ENCODE measurements at regions not wholly inside any gene's neighbourhood (a gene's known extent, or its start where the extent isn't known, plus 50 kb on each side); places are given as distances from the start of the nearest gene placed in this dataset.

- TF ChIP-seq CHD7 (IDR thresholded peaks at IDR 0.05; ENCODE audit: insufficient replicate concordance, low read length) (no peak), POU5F1 (IDR thresholded peaks at IDR 0.05; ENCODE audit: low read depth, low read length) (no peak), JUN (IDR thresholded peaks at IDR 0.05; ENCODE audit: low read depth, low read length) (no peak), SIRT6 (IDR thresholded peaks at IDR 0.05; ENCODE audit: low read length) (no peak), EZH2 (IDR thresholded peaks at IDR 0.05; ENCODE audit: low read depth, low read length, severe bottlenecking) (no peak), KDM1A (IDR thresholded peaks at IDR 0.05; ENCODE audit: borderline replicate concordance, low read length) (no peak), GABPA (IDR thresholded peaks at IDR 0.05; ENCODE audit: borderline replicate concordance, insufficient read depth, low read length) (no peak), CBX5 (IDR thresholded peaks at IDR 0.05; ENCODE audit: low read depth, low read length) (no peak), CBX8 (IDR thresholded peaks at IDR 0.05; ENCODE audit: borderline replicate concordance, low read depth, low read length) (no peak), FOSL1 (IDR thresholded peaks at IDR 0.05; ENCODE audit: insufficient read depth, low read depth, low read length) (no peak), KDM5A (IDR thresholded peaks at IDR 0.05; ENCODE audit: low read length) (no peak)
These were observed 54.0 kb upstream of the EGFL6 start (continued) for GRCh38 chrX:13515211-13515930.

Data from H1 (cell line).